Loucy (cell line): ENCODE measurements at regions not wholly inside any gene's neighbourhood (a gene's known extent, or its start where the extent isn't known, plus 50 kb on each side); places are given as distances from the start of the nearest gene placed in this dataset.

Experiments
- H2AFZ ChIP-seq: fragments of 200-600 bp; sonication (generic); 2 replicates; pipeline ENCODE4 v1.6.0; 2016; ENCODE audit warnings: antibody characterized with exemption, mild to moderate bottlenecking, low read length, moderate library complexity
- H3F3A ChIP-seq: fragments of 200-600 bp; 2 replicates; pipeline ENCODE4 v1.6.0; 2016; ENCODE audit warnings: antibody characterized with exemption, low read depth, mild to moderate bottlenecking
- H3K27me3 ChIP-seq: fragments of 200-600 bp; sonication (generic); 2 replicates; pipeline ENCODE4 v1.6.1; 2014; ENCODE audit warnings: low read length, mild to moderate bottlenecking; ENCODE audit not compliant: insufficient read depth, poor library complexity, severe bottlenecking
- H3K36me3 ChIP-seq: fragments of 200-600 bp; sonication (generic); 2 replicates; pipeline ENCODE4 v1.6.1; 2016; ENCODE audit warnings: low read length; ENCODE audit not compliant: insufficient read depth
- H3K4me1 ChIP-seq: fragments of 200-600 bp; sonication (generic); 2 replicates; pipeline ENCODE4 v1.5.1; 2014; ENCODE audit warnings: low read length, mild to moderate bottlenecking; ENCODE audit not compliant: insufficient read depth, poor library complexity, severe bottlenecking
- H3K4me2 ChIP-seq: fragments of 200-600 bp; sonication (generic); 2 replicates; pipeline ENCODE4 v1.6.0; 2014; ENCODE audit warnings: antibody characterized with exemption, low read length, low read depth, mild to moderate bottlenecking; ENCODE audit not compliant: poor library complexity, severe bottlenecking
- H3K4me3 ChIP-seq: fragments of 200-600 bp; sonication (generic); 2 replicates; pipeline ENCODE4 v1.5.1; 2014; ENCODE audit warnings: low read length, mild to moderate bottlenecking, mixed read lengths; ENCODE audit not compliant: poor library complexity, severe bottlenecking
- H3K79me2 ChIP-seq: fragments of 200-600 bp; sonication (generic); 2 replicates; pipeline ENCODE4 v1.6.1; 2014; ENCODE audit warnings: low read length; ENCODE audit not compliant: insufficient read depth
- H3K9ac ChIP-seq: fragments of 200-600 bp; sonication (generic); 2 replicates; pipeline ENCODE4 v1.6.0; 2014; ENCODE audit warnings: mild to moderate bottlenecking, low read depth, low read length, moderate library complexity; ENCODE audit not compliant: poor library complexity, severe bottlenecking
- H3K9me2 ChIP-seq: fragments of 200-600 bp; sonication (generic); replicated peaks from 2 replicates; pipeline ENCODE4 v1.6.1; 2016; ENCODE audit warnings: low read depth, low read length, mixed read lengths
- H3K9me3 ChIP-seq: fragments of 200-600 bp; sonication (generic); 2 replicates; pipeline ENCODE4 v1.6.1; 2014; ENCODE audit warnings: mild to moderate bottlenecking, antibody characterized with exemption, low read length, low read depth; ENCODE audit not compliant: insufficient read depth
- H4K20me1 ChIP-seq: fragments of 200-600 bp; sonication (generic); 2 replicates; pipeline ENCODE4 v1.6.0; 2014; ENCODE audit warnings: antibody characterized with exemption, low read length, mild to moderate bottlenecking; ENCODE audit not compliant: insufficient read depth, poor library complexity, severe bottlenecking
- EZH2phosphoT487 ChIP-seq: fragments of 200-600 bp; IDR thresholded peaks from 2 replicates; pipeline ENCODE4 v1.6.1; 2018; ENCODE audit warnings: antibody characterized with exemption, mild to moderate bottlenecking, moderate library complexity, borderline replicate concordance
- TF ChIP-seq, protein P1 (sequence below): fragments of 200-600 bp; sonication (generic); conservative IDR thresholded peaks from 2 replicates; pipeline ENCODE4 v1.5.1; 2014; ENCODE audit warnings: mild to moderate bottlenecking, antibody characterized with exemption, low read length

DNA sequence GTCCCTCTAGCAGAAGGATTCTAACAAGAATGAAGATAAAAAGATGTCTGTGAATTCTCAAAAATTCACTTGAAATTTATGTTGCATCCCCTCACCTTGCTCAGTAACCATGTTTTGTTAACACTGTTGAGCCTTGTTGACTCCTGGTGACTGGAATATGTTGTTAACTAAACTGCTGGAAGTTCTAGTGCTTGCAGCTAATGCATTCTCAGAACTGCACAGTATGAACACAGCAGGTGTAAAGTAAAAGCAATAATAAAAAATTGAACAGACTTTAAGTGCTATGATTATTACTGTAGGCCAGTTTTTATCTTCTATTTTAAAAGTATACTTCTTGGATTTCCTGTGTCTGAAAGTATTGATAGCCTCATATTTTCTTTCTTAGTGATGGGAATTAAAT is 388.7 kb upstream of the PTPRD start:
- Histone ChIP-seq H3K4me1 (no peaks in the 10 kb centered on the region), H3K79me2 (no peaks in the 10 kb centered on the region), H4K20me1 (no peaks in the 10 kb centered on the region), H3K9ac (no peak overlapping the region), H3K27me3 (no peaks in the 10 kb centered on the region), H3K9me2 (no peaks in the 10 kb centered on the region), H2AFZ (no peak overlapping the region), H3K4me2 (no peak overlapping the region), H3K36me3 (no peaks in the 10 kb centered on the region), H3K9me3 (no peaks in the 10 kb centered on the region), H3K4me3 (no peak overlapping the region), H3F3A (no peaks in the 10 kb centered on the region)
- TF ChIP-seq EZH2phosphoT487: no peak
- TF ChIP-seq, protein P1, sequence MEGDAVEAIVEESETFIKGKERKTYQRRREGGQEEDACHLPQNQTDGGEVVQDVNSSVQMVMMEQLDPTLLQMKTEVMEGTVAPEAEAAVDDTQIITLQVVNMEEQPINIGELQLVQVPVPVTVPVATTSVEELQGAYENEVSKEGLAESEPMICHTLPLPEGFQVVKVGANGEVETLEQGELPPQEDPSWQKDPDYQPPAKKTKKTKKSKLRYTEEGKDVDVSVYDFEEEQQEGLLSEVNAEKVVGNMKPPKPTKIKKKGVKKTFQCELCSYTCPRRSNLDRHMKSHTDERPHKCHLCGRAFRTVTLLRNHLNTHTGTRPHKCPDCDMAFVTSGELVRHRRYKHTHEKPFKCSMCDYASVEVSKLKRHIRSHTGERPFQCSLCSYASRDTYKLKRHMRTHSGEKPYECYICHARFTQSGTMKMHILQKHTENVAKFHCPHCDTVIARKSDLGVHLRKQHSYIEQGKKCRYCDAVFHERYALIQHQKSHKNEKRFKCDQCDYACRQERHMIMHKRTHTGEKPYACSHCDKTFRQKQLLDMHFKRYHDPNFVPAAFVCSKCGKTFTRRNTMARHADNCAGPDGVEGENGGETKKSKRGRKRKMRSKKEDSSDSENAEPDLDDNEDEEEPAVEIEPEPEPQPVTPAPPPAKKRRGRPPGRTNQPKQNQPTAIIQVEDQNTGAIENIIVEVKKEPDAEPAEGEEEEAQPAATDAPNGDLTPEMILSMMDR: no peak

DNA sequence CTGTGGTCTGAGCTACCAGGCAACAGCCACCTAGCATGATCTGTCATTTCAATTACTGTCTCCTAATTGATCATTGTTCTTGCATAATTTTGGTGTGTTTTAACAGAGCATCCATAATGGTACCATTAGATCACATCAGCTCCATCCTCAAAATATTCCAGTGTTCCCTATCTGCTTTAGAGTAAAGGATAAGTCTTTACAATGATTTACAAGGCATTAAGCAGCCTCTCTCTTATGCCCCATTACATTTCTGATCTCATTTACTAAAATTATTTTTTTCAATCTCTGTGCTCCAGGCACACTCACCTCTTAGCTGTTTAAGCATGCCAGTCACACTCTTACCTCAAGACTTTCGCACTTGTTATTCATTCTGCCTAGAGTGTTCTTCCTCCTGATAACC is 389.9 kb upstream of the PTPRD start:
- H3K9me2 ChIP-seq: no peaks in the 10 kb centered on the region
- no peaks in the 10 kb centered on the region for H3K4me1 ChIP-seq
- H3K36me3 ChIP-seq: no peaks in the 10 kb centered on the region
- H3K79me2 ChIP-seq: no peaks in the 10 kb centered on the region
- no peak for TF ChIP-seq EZH2phosphoT487
- TF ChIP-seq, protein P1: no peak
- no peaks in the 10 kb centered on the region for H4K20me1 ChIP-seq
- no peak overlapping the region for H3K4me2 ChIP-seq
- no peaks in the 10 kb centered on the region for H3K9me3 ChIP-seq
- no peak overlapping the region for H2AFZ ChIP-seq
- no peaks in the 10 kb centered on the region for H3K27me3 ChIP-seq
- H3K4me3 ChIP-seq: no peak overlapping the region
- no peaks in the 10 kb centered on the region for H3F3A ChIP-seq
- H3K9ac ChIP-seq: no peak overlapping the region

DNA sequence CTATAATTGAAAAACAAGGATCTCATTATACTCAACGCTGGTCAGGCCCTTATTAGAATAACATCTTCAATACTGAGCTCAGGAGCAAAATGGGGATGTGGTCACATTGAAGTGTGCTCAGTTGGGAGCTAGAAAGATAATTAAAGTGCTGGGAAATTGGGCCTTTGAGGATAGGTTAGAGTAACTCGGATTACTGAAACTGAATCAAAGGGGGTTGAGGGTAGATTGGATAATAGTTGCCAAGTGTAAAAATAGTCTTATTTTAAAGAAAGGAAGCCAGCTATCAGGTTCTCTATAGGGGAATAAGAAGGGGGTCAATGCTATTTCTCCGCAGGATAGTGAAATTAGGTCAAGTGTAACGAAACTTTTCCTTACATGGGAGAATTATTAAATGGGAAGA is 391.0 kb upstream of the PTPRD start:
- Histone ChIP-seq H3K9me3 (no peaks in the 10 kb centered on the region), H3F3A (no peaks in the 10 kb centered on the region), H3K9me2 (no peaks in the 10 kb centered on the region), H4K20me1 (no peaks in the 10 kb centered on the region), H3K4me3 (no peak overlapping the region), H3K79me2 (no peaks in the 10 kb centered on the region), H3K4me1 (no peaks in the 10 kb centered on the region), H3K4me2 (no peak overlapping the region), H3K27me3 (no peaks in the 10 kb centered on the region), H3K36me3 (no peaks in the 10 kb centered on the region), H2AFZ (no peak overlapping the region), H3K9ac (no peak overlapping the region)
- TF ChIP-seq EZH2phosphoT487: no peak
- TF ChIP-seq, protein P1: no peak
